PFSK-1 (cell line): ENCODE measurements at regions not wholly inside any gene's neighbourhood (a gene's known extent, or its start where the extent isn't known, plus 50 kb on each side); places are given as distances from the start of the nearest gene placed in this dataset.

Experiments used
- FOXP2 ChIP-seq: optimal IDR thresholded peaks from 2 replicates; pipeline ENCODE3; 2011; ENCODE audit warnings: borderline replicate concordance, control low read depth, inconsistent platforms; ENCODE audit not compliant: insufficient read depth; ENCODE audit errors: extremely low read length, extremely low read depth
- POLR2AphosphoS5 ChIP-seq: IDR thresholded peaks from 2 replicates; pipeline ENCODE4 v1.6.1; 2012; ENCODE audit warnings: low read depth, mild to moderate bottlenecking, control low read depth, low read length, moderate library complexity
- REST ChIP-seq, 2 experiments: IDR thresholded peaks; 2 replicates each; pipeline versions ENCODE4 v1.6.1 to v1.8.0; 2011 to 2012; ENCODE audit warnings: low read depth in 2 of 2, low read length in 2 of 2, control low read depth in 1 of 2, inconsistent platforms in 1 of 2, mild to moderate bottlenecking in 1 of 2, moderate library complexity in 1 of 2; ENCODE audit not compliant: insufficient read depth in 1 of 2
- SIN3A ChIP-seq: IDR thresholded peaks from 2 replicates; pipeline ENCODE4 v1.6.1; 2012; ENCODE audit warnings: mild to moderate bottlenecking, low read length, moderate library complexity, borderline replicate concordance; ENCODE audit not compliant: insufficient read depth
- TAF1 ChIP-seq: IDR thresholded peaks from 2 replicates; pipeline ENCODE4 v1.6.1; 2012; ENCODE audit warnings: low read length, control low read depth, borderline replicate concordance; ENCODE audit not compliant: insufficient read depth

- no peak for TF ChIP-seq REST (IDR thresholded peaks at IDR 0.05; ENCODE audit: insufficient read depth in 1 of 2, low read depth in 2 of 2, low read length in 2 of 2)
- no peak for TF ChIP-seq FOXP2
- no peak for TF ChIP-seq SIN3A
- no peak for TF ChIP-seq POLR2AphosphoS5
These were observed 281.9 kb upstream of the HSFY2 start for GRCh38 chrY:19055232-19056137.

GRCh38 chrY:19053806-19054205, 280.3 kb upstream of the HSFY2 start:
- no peak for TF ChIP-seq TAF1
- no peak for TF ChIP-seq SIN3A
- no peak for TF ChIP-seq POLR2AphosphoS5
- no peak for TF ChIP-seq FOXP2
- no peak for TF ChIP-seq REST (IDR thresholded peaks at IDR 0.05; ENCODE audit: insufficient read depth in 1 of 2, low read depth in 2 of 2, low read length in 2 of 2)

GRCh38 chrY:19051021-19051420, 277.5 kb upstream of the HSFY2 start:
- TF ChIP-seq TAF1 (no peak), SIN3A (no peak), POLR2AphosphoS5 (no peak), REST (IDR thresholded peaks at IDR 0.05; ENCODE audit: insufficient read depth in 1 of 2, low read depth in 2 of 2, low read length in 2 of 2) (no peak), FOXP2 (no peak)

- TF ChIP-seq SIN3A, result no peak
- no peak for TF ChIP-seq REST (IDR thresholded peaks at IDR 0.05; ENCODE audit: insufficient read depth in 1 of 2, low read depth in 2 of 2, low read length in 2 of 2)
- TF ChIP-seq TAF1, result no peak
- no peak for TF ChIP-seq POLR2AphosphoS5
- TF ChIP-seq FOXP2, result no peak
These were observed 269.5 kb upstream of the HSFY2 start for GRCh38 chrY:19042984-19043442.
